ENCODE measurements at regions not wholly inside any gene's neighbourhood (a gene's known extent, or its start where the extent isn't known, plus 50 kb on each side); places are given as distances from the start of the nearest gene placed in this dataset.

GRCh38 chr17:36779550-36779949 is 157.7 kb upstream of the LHX1 start:
- TF ChIP-seq CTCF (IDR thresholded peaks at IDR 0.05 in 4 of 5, conservative IDR thresholded peaks at IDR 0.05 in 1 of 5) (no peak), POLR2A (IDR thresholded peaks at IDR 0.05) (no peak)
